ENCODE measurements at regions not wholly inside any gene's neighbourhood (a gene's known extent, or its start where the extent isn't known, plus 50 kb on each side); places are given as distances from the start of the nearest gene placed in this dataset.
"Not testable (repeated sequence)": the region's sequence is repeated elsewhere in the genome, so short reads cannot be mapped to it uniquely, and the experiment has no call there.

GRCh38 chr2:118417406-118418120 is 329.3 kb downstream of the INSIG2 start:
- ATAC-seq = no peak
- Mint-ChIP-seq H3K4me3 (no peak overlapping the region), H3K27me3 (ENCODE audit: low read depth) (no peaks in the 10 kb centered on the region), H3K9me3 (ENCODE audit: insufficient read depth) (no peaks in the 10 kb centered on the region), H3K36me3 (ENCODE audit: low read depth) (no peaks in the 10 kb centered on the region), H3K4me1 (ENCODE audit: low read depth) (no peaks in the 10 kb centered on the region), H3K27ac (no peak overlapping the region)
- ChIA-PET POLR2A (no interaction called here), CTCF (no interaction called here)
- no peak for DNase-seq

GRCh38 chr2:118415186-118415585 is 326.9 kb downstream of the INSIG2 start:
- H3K4me3 Mint-ChIP-seq; H3K27ac Mint-ChIP-seq; H3K4me1 Mint-ChIP-seq (ENCODE audit: low read depth); H3K27me3 Mint-ChIP-seq (ENCODE audit: low read depth); CTCF ChIA-PET; DNase-seq; ATAC-seq; POLR2A ChIA-PET; H3K36me3 Mint-ChIP-seq (ENCODE audit: low read depth); H3K9me3 Mint-ChIP-seq (ENCODE audit: insufficient read depth): not testable (repeated sequence)

DNA sequence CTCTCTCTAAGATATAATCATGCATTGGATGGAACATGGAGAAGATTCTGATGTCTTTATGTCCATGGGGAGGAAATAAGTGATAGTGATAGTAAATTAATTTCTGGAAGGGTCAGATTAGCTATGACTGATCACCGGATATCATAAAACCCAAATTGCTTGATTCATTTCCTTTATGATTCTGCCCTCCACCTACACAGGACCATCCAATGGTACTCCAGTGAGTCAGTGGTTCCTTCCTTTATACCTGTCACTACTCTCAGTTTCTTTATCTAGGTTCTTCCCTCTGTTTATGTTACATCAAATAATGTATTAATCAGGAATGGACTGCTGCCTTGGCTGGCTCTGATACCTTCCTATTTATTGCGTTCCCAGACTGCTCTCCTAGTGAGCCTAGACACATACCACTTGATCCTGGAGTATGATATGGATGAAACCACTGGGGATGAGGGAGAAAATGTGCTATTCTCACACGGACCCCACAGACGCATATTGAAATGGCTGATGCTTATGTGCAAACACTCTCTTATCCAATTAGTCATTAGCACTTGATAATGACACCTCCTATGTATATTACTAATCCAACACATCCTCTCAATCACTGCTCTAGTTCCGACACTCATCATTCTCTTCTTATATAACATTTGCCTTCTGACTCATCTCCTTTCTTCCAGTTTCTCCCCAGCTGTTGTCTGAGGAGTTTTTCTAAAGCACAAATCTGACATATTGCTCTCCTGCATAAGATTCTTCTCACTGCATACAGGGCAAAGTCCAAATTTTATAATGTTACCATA is 315.6 kb downstream of the INSIG2 start:
- ChIA-PET POLR2A (no interaction called here), CTCF (no interaction called here)
- H3K9me3 Mint-ChIP-seq (ENCODE audit: insufficient read depth) = no peaks in the 10 kb centered on the region
- DNase-seq (no peak), ATAC-seq (no peak)
- H3K36me3 Mint-ChIP-seq (ENCODE audit: low read depth) = no peaks in the 10 kb centered on the region
- no peaks in the 10 kb centered on the region for H3K4me1 Mint-ChIP-seq (ENCODE audit: low read depth)
- H3K4me3 Mint-ChIP-seq = no peak overlapping the region
- H3K27me3 Mint-ChIP-seq (ENCODE audit: low read depth) = peaks cover 2% of the 10 kb centered on the region
- no peak overlapping the region for H3K27ac Mint-ChIP-seq

GRCh38 chr2:118388771-118389170 is 300.5 kb downstream of the INSIG2 start:
- ATAC-seq (no peak), DNase-seq (no peak)
- Mint-ChIP-seq H3K36me3 (ENCODE audit: low read depth) (no peaks in the 10 kb centered on the region), H3K4me3 (no peak overlapping the region), H3K27me3 (ENCODE audit: low read depth) (no peaks in the 10 kb centered on the region), H3K4me1 (ENCODE audit: low read depth) (no peaks in the 10 kb centered on the region), H3K27ac (no peak overlapping the region), H3K9me3 (ENCODE audit: insufficient read depth) (no peaks in the 10 kb centered on the region)
- ChIA-PET CTCF (no interaction called here), POLR2A (no interaction called here)

- no peaks in the 10 kb centered on the region for H3K9me3 Mint-ChIP-seq (ENCODE audit: insufficient read depth)
- H3K36me3 Mint-ChIP-seq (ENCODE audit: low read depth) = no peaks in the 10 kb centered on the region
- H3K4me3 Mint-ChIP-seq = no peak overlapping the region
- DNase-seq (no peak), ATAC-seq (no peak)
- H3K27me3 Mint-ChIP-seq (ENCODE audit: low read depth) = no peaks in the 10 kb centered on the region
- no peaks in the 10 kb centered on the region for H3K4me1 Mint-ChIP-seq (ENCODE audit: low read depth)
- CTCF ChIA-PET = no interaction called here
- no peak overlapping the region for H3K27ac Mint-ChIP-seq
- POLR2A ChIA-PET = no interaction called here
These were observed 299.2 kb downstream of the INSIG2 start for GRCh38 chr2:118387509-118387908.

DNA sequence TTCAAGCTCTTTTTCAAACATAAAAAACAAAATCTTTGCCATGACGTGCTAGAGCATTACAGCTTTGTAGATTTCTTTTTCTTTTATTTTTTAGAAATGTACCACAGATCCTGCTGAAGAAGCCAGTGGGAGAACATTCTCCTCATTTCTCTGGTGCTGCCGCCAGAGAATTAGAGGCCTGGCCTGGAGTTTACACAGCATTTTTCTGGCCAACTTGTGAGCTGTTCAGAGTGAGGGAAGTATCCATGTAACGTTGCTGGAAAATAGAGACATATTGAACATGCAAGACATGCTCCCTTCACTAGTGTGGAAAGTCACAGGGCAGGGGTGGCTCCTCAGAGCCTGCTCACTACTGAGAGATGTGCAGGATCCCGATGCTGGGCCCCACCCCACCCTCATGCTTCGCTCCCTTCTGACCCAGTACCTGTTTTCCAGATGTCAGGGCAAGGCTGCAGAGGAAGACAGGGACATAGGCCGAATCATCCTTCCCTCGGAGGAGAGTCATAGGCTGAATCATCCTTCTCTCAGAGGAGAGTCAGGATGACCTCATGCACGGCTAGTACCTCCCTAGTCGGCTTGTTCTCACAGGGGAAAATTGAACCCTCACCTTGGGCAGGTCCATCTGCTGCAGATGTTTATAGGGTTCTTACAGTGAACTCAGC is 298.5 kb downstream of the INSIG2 start:
- ChIA-PET CTCF (no interaction called here), POLR2A (no interaction called here)
- H3K4me3 Mint-ChIP-seq = no peak overlapping the region
- no peak overlapping the region for H3K27ac Mint-ChIP-seq
- no peaks in the 10 kb centered on the region for H3K36me3 Mint-ChIP-seq (ENCODE audit: low read depth)
- no peaks in the 10 kb centered on the region for H3K9me3 Mint-ChIP-seq (ENCODE audit: insufficient read depth)
- H3K27me3 Mint-ChIP-seq (ENCODE audit: low read depth) = no peaks in the 10 kb centered on the region
- ATAC-seq (no peak), DNase-seq (no peak)
- no peaks in the 10 kb centered on the region for H3K4me1 Mint-ChIP-seq (ENCODE audit: low read depth)

GRCh38 chr2:118380915-118381653 is 292.8 kb downstream of the INSIG2 start:
- no peak for ATAC-seq
- Mint-ChIP-seq H3K36me3 (ENCODE audit: low read depth) (no peaks in the 10 kb centered on the region), H3K27me3 (ENCODE audit: low read depth) (no peaks in the 10 kb centered on the region), H3K4me3 (no peak overlapping the region), H3K27ac (no peak overlapping the region), H3K9me3 (ENCODE audit: insufficient read depth) (no peaks in the 10 kb centered on the region), H3K4me1 (ENCODE audit: low read depth) (no peaks in the 10 kb centered on the region)
- CTCF ChIA-PET = no interaction called here
- POLR2A ChIA-PET = no interaction called here
- no peak for DNase-seq

- Mint-ChIP-seq H3K9me3 (ENCODE audit: insufficient read depth) (no peaks in the 10 kb centered on the region), H3K27me3 (ENCODE audit: low read depth) (no peaks in the 10 kb centered on the region), H3K27ac (no peak overlapping the region), H3K36me3 (ENCODE audit: low read depth) (no peaks in the 10 kb centered on the region), H3K4me1 (ENCODE audit: low read depth) (no peaks in the 10 kb centered on the region), H3K4me3 (no peak overlapping the region)
- DNase-seq (no peak), ATAC-seq (no peak)
- ChIA-PET CTCF (no interaction called here), POLR2A (no interaction called here)
These were observed 287.7 kb downstream of the INSIG2 start for GRCh38 chr2:118375907-118376485.

DNA sequence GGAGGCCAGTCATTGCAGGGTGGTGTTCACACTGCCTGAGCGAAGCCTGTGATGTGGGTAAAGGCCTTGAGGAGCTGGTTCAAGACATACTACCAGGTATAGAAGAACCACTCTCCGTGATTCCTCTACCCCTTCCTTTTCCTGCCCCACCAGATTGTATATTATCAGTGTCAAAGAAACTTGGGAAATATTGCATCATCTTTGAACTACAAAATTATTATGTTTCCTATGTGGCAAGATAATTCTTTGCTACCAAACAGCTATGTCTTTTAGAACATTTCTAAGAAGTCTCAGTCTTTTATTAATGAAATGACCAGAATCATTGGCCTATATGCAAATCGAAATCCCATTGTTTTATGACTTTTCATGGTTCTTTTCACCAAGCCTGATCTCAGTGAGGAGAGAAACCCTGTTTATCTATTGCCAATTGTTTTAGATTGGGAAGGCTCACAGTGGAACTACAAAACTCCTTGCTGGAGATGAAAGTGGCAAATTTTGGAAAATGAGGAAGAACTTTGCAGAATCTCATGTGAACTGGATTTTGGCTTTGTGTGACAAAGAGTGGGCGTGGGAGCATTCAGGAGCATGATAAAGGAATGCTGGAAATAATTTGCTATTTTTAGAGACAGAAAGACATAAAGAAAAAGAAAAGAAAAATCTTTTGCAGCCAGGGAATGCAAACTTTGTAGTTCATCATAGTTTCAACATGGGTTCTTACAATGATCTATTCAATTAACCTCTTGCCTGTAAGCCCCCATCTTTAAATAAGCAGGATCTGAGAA is 286.9 kb downstream of the INSIG2 start:
- Mint-ChIP-seq H3K9me3 (ENCODE audit: insufficient read depth) (no peaks in the 10 kb centered on the region), H3K4me1 (ENCODE audit: low read depth) (no peaks in the 10 kb centered on the region), H3K4me3 (no peak overlapping the region), H3K27me3 (ENCODE audit: low read depth) (no peaks in the 10 kb centered on the region), H3K27ac (no peak overlapping the region), H3K36me3 (ENCODE audit: low read depth) (no peaks in the 10 kb centered on the region)
- POLR2A ChIA-PET = no interaction called here
- DNase-seq = no peak
- no peak for ATAC-seq
- CTCF ChIA-PET = no interaction called here

GRCh38 chr2:118372886-118373830 is 284.9 kb downstream of the INSIG2 start:
- Mint-ChIP-seq H3K27me3 (ENCODE audit: low read depth) (peaks cover 3% of the 10 kb centered on the region), H3K9me3 (ENCODE audit: insufficient read depth) (no peaks in the 10 kb centered on the region), H3K4me1 (ENCODE audit: low read depth) (no peaks in the 10 kb centered on the region), H3K36me3 (ENCODE audit: low read depth) (no peaks in the 10 kb centered on the region), H3K27ac (no peak overlapping the region), H3K4me3 (no peak overlapping the region)
- no peak for ATAC-seq
- no peak for DNase-seq
- POLR2A ChIA-PET = no interaction called here
- CTCF ChIA-PET = no interaction called here
